ENCODE measurements at regions not wholly inside any gene's neighbourhood (a gene's known extent, or its start where the extent isn't known, plus 50 kb on each side); places are given as distances from the start of the nearest gene placed in this dataset.

DNA sequence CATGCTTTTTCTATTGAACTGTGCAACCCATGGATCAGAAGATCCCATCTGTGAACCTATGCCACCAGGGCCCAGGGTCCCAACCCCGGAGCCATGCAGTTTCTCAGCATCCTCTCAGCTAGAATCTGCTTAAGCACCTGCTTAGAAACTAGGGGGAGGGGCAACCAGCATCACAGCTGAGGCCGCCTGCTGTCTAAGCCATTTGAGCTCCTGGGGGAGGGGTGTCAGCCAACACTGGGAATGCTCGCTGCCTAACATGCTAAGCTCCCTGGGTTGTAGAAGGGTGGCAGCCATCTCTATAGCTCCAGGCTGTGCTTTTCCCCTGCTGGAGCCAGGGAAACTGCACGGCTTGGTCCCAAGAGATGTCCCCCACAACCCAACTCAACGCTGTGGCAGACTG lies 322.8 kb downstream of the EDEM1 start:
- TF ChIP-seq CTCF (IDR thresholded peaks at IDR 0.05) (no peak), POLR2A (IDR thresholded peaks at IDR 0.05) (no peak)
- no peak for DNase-seq
- no peaks in the 10 kb centered on the region for H3K27me3 ChIP-seq
- H3K36me3 ChIP-seq, result no peaks in the 10 kb centered on the region
- no peaks in the 10 kb centered on the region for H3K4me1 ChIP-seq
- H3K9me3 ChIP-seq, result peaks cover 0 to 7% (median 3%) of the 10 kb centered on the region in 4 donors
- no peak overlapping the region for H3K4me3 ChIP-seq
- no peak overlapping the region for H3K27ac ChIP-seq

DNA sequence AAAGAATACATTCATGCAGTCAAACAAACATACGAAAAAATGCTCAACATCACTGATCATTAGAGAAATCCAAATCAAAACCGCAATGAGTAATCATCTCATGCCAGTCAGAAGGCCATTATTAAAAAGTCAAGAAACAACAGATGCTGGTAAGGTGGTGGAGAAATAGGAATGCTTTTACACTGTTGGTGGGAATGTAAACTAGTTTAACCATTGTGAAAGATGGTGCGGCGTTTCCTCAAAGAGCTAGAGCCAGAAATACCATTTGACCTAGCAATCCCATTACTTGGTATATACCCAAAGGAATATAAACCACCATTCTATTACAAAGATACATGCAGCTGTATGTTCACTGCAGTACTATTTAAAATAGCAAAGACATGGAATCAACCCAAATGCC lies 330.4 kb downstream of the EDEM1 start:
- TF ChIP-seq CTCF (IDR thresholded peaks at IDR 0.05) (no peak), POLR2A (IDR thresholded peaks at IDR 0.05) (no peak)
- Histone ChIP-seq H3K27ac (no peak overlapping the region), H3K9me3 (no peaks in the 10 kb centered on the region), H3K4me1 (no peaks in the 10 kb centered on the region), H3K4me3 (no peak overlapping the region), H3K36me3 (no peaks in the 10 kb centered on the region), H3K27me3 (no peaks in the 10 kb centered on the region)
- no peak for DNase-seq

DNA sequence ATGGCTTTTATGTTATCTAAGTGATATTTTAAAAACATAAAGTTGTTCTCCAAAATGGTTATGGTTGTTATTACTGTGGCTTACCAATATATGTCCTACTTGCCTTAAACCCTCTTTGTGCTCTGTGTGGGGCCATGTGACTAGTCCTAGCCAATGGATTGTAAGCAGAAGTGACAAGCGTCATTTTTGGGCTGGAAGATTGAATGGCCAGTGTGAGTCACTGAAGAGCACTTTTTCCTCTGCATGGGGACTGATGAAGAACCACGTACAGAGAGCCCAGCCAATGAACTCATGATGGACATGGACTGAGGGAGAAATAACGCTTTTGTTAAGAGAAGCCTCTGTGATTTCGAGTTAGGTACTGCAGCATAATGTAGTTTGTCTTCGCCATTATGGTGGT lies 332.7 kb downstream of the EDEM1 start:
- H3K4me1 ChIP-seq, result no peaks in the 10 kb centered on the region
- H3K36me3 ChIP-seq, result no peaks in the 10 kb centered on the region
- H3K9me3 ChIP-seq, result no peaks in the 10 kb centered on the region
- no peaks in the 10 kb centered on the region for H3K27me3 ChIP-seq
- no peak overlapping the region for H3K4me3 ChIP-seq
- no peak for DNase-seq
- no peak overlapping the region for H3K27ac ChIP-seq
- TF ChIP-seq POLR2A (IDR thresholded peaks at IDR 0.05), result no peak
- no peak for TF ChIP-seq CTCF (IDR thresholded peaks at IDR 0.05)

GRCh38 chr3:5523125-5523524 lies 335.6 kb downstream of the EDEM1 start:
- no peak overlapping the region for H3K27ac ChIP-seq
- no peak overlapping the region for H3K4me3 ChIP-seq
- TF ChIP-seq CTCF (IDR thresholded peaks at IDR 0.05), result no peak
- TF ChIP-seq POLR2A (IDR thresholded peaks at IDR 0.05), result no peak
- H3K4me1 ChIP-seq, result no peaks in the 10 kb centered on the region
- no peaks in the 10 kb centered on the region for H3K36me3 ChIP-seq
- no peaks in the 10 kb centered on the region for H3K9me3 ChIP-seq
- no peak for DNase-seq
- no peaks in the 10 kb centered on the region for H3K27me3 ChIP-seq

GRCh38 chr3:5531039-5531438 lies 343.5 kb downstream of the EDEM1 start:
- no peak for TF ChIP-seq POLR2A (IDR thresholded peaks at IDR 0.05)
- no peak for TF ChIP-seq CTCF (IDR thresholded peaks at IDR 0.05)
- no peaks in the 10 kb centered on the region for H3K9me3 ChIP-seq
- H3K4me3 ChIP-seq, result no peak overlapping the region
- H3K27ac ChIP-seq, result no peak overlapping the region
- no peak for DNase-seq
- no peaks in the 10 kb centered on the region for H3K36me3 ChIP-seq
- no peaks in the 10 kb centered on the region for H3K4me1 ChIP-seq
- no peaks in the 10 kb centered on the region for H3K27me3 ChIP-seq

DNA sequence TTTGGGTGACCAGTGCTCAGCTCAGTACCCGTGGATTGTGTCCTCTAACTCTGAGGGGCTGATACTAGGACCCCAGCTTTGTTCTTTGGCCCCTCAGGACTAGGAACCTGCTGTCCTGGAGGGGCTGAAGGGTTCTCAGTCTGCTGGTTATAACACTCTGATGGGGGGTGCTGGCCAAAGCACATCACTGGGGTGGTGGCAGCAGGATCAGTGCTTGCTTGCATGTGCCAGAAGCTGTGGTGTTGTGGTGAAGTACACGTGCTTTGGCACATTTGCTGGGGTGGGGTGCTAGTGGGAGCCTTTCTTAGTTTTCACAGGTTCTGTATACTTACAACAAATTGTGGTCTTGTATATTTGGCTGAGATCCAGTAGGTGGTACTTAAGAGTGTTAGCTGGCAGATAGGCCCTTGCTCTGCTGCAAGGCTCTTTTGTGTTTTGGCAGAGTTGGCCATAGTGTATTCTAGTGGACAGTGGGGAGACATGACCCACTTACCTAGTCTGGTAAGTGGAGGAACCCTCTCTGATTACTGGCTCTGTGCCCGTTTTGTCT lies 344.3 kb downstream of the EDEM1 start:
- TF ChIP-seq CTCF (IDR thresholded peaks at IDR 0.05) (no peak), POLR2A (IDR thresholded peaks at IDR 0.05) (no peak)
- Histone ChIP-seq H3K36me3 (no peaks in the 10 kb centered on the region), H3K27ac (no peak overlapping the region), H3K4me1 (no peaks in the 10 kb centered on the region), H3K27me3 (no peaks in the 10 kb centered on the region), H3K9me3 (no peaks in the 10 kb centered on the region), H3K4me3 (no peak overlapping the region)
- DNase-seq, result no peak

Data from Peyer's patch (tissue), 4 donors.